Stromal cell of bone marrow (primary cell): ENCODE measurements at regions not wholly inside any gene's neighbourhood (a gene's known extent, or its start where the extent isn't known, plus 50 kb on each side); places are given as distances from the start of the nearest gene placed in this dataset.

ENCODE experiments used
- DNase-seq: peaks from one replicate; pipeline ENCODE4 v3.0.0-alpha.2; 2012; ENCODE audit warnings: low read depth

GRCh38 chr13:80284290-80284689 lies 56.6 kb downstream of the SPRY2 start:
- DNase-seq, result no peak

GRCh38 chr13:80278706-80279105 lies 62.2 kb downstream of the SPRY2 start:
- no peak for DNase-seq

- peak; percentile 41 for DNase-seq
Observed at GRCh38 chr13:80276371-80277289, 64.3 kb downstream of the SPRY2 start.

GRCh38 chr13:80274643-80275042 lies 66.3 kb downstream of the SPRY2 start:
- no peak for DNase-seq

DNA sequence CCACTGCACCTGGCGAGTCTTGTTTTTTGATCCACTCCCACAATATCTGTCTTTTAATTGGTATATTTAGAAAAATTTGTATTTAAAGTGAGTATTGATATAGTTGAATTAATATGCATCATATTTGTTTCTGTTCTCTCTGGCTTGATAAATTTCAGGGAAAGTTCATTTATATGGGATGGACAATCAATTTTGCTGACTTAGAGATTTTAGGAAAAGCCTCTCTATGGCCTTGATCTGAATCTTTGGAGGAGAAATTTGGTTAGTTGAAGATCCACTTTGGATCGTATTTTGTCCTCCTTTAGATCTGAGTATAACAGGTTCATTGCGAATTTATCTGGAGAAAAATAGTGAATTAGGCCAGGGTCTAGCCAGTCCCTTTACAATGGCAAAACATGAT lies 67.2 kb downstream of the SPRY2 start:
- DNase-seq, result no peak

DNA sequence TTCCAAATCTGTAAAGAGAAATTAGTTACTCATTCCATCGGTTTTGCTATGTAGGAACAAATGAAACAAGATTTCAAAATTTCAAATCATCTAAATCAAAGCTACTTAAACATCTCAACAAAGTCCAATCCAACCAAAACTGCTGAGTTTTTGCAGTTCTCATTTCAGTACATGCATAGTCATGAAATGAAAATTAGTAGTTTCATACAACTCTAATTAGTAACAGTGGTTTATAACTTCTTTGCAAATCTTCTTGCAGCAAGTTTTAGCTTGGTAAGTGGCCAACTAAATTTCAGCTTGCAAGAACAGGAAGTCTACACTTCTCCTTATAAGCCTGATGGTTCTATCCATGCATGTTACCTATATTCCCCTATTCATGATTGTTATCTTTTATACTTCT lies 75.6 kb downstream of the SPRY2 start:
- no peak for DNase-seq

- DNase-seq, result no peak
Observed at GRCh38 chr13:80263745-80264513, 77.0 kb downstream of the SPRY2 start.

DNA sequence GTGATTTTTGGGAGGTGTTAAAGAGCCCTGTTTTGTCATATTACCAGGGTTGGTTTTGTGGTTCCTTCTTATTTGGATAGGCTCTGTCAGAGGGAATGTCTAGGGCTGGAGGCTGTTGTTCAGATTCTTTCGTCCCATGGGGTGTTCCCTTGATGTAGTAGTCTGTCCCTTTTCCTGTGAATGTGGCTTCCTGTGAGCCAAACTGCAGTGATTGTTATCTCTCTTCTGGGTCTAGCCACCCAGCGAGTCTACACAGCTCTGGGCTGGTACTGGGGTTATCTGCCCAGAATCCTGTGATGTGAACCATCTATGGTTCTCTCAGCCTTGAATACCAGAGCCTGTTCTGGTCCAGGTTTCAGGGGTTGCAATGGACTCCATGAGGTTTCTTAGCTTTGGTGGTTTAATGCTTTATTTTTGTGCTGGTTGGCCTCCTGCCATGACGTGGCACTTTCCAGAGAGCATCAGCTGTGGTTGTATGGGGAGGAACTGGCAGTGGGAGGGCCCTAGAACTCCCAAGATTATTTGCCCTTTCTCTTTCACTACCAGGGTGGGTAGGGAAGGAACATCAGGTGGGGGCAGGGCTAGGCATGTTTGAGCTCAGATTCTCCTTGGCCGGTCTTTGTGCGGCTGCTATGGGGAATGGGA lies 78.8 kb downstream of the SPRY2 start:
- no peak for DNase-seq

GRCh38 chr13:80259159-80259558 lies 81.8 kb downstream of the SPRY2 start:
- DNase-seq, result no peak

GRCh38 chr13:80256352-80256932 lies 84.5 kb downstream of the SPRY2 start:
- DNase-seq, result no peak

- DNase-seq, result no peak
Observed at GRCh38 chr13:80255946-80256345, 85.0 kb downstream of the SPRY2 start.

- DNase-seq, result no peak
Observed at GRCh38 chr13:80251403-80251802, 89.5 kb downstream of the SPRY2 start.

- no peak for DNase-seq
Observed at GRCh38 chr13:80250213-80250810, 90.6 kb downstream of the SPRY2 start.

GRCh38 chr13:80249516-80250212 lies 91.3 kb downstream of the SPRY2 start:
- no peak for DNase-seq

GRCh38 chr13:80245162-80245733 lies 95.7 kb downstream of the SPRY2 start:
- no peak for DNase-seq

DNA sequence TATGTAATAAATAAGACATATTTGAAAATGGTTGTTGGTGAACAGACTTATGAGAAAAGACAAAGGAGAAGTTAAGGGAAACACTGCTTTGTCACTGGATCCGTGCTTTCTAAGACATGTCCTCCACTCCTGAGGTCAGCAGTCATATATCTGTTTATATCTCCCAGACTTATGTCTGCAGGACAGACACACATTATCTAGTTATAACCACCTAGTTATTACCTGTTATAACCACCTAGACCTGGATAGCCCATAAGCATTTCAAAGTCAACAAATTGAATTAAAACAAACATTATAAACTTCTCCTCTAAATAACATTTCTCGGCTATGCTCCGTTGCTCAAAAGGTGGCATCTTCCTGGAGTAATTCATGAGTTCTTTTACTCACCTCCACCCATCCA lies 96.4 kb downstream of the SPRY2 start:
- DNase-seq, result no peak

GRCh38 chr13:80242728-80243427 lies 98.0 kb downstream of the SPRY2 start:
- no peak for DNase-seq

DNA sequence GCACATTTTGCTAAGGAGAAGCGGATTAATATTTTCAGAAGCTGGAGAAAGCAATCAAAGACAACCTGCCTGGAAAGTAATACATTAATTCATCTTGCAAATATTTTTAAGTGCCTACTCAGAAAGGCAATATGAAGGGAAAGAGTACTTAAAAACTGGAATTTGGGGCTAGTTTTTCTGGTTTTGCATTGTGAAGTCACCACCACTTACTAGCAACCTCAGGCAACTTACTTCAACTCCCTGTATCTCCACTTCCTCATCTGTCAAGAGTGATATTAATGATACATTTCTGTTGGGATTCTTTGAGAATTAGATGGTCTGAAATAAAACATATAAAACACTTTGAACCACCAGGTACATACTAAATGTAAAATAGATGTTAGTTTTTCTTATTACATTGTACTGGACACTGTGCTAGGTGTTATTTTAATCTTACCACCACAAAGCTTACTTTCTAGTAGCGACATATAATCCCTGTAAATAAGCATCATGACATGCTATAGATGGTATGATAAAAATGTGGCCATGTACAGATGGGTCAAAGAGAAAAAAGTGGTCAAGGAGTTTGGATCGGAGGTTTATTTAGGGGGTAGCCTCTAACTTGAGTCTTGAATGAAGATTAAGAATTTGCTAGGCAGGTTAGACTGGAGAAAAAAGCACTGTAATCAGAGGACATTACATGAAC lies 101.2 kb downstream of the SPRY2 start:
- no peak for DNase-seq

DNA sequence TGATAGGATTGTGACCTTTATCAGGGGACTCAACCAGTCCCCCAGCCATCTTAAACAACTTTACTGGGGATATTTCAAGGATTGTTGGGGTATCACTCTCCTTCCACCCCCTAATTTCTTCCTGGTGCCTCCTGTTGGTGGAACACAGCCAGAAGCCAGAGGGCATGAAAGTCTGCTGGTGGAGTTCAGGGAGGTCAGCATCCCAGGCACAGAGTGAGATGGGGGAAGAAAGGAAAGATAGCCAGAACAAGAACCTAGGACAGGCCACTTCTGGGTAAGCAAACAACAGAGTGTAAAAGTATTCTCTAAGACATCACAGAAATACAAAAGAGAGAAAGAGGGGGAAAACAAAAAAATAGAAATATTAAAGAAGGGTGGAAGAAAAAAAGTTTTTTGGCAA lies 101.8 kb downstream of the SPRY2 start:
- DNase-seq, result no peak

- peak; percentile 18 for DNase-seq
Observed at GRCh38 chr13:80237646-80238045, 103.3 kb downstream of the SPRY2 start.
